ENCODE measurements at regions not wholly inside any gene's neighbourhood (a gene's known extent, or its start where the extent isn't known, plus 50 kb on each side); places are given as distances from the start of the nearest gene placed in this dataset.

- no peak overlapping the region for H3K9ac ChIP-seq (ENCODE audit: low read depth in 1 of 2, low read length in 2 of 2)
- no peaks in the 10 kb centered on the region for H3K27me3 ChIP-seq (ENCODE audit: control insufficient read depth in 4 of 4, insufficient read depth in 4 of 4, low read length in 3 of 4)
- no peaks in the 10 kb centered on the region for H3K9me3 ChIP-seq (ENCODE audit: control insufficient read depth in 4 of 4, low read length in 3 of 4)
- no peak overlapping the region for H3K27ac ChIP-seq (ENCODE audit: low read depth in 1 of 2, low read length in 2 of 2)
- no peaks in the 10 kb centered on the region for H3K36me3 ChIP-seq (ENCODE audit: control insufficient read depth in 4 of 4, insufficient read depth in 3 of 4, low read depth in 1 of 4, low read length in 3 of 4)
- TF ChIP-seq SP1 (IDR thresholded peaks at IDR 0.05) = no peak
- no peak for TF ChIP-seq HNF4G (IDR thresholded peaks at IDR 0.05)
- TF ChIP-seq NR2F2 (IDR thresholded peaks at IDR 0.05) = no peak
- no peak for TF ChIP-seq ZBTB33 (IDR thresholded peaks at IDR 0.05)
- TF ChIP-seq TAF1 (conservative IDR thresholded peaks at IDR 0.05) = no peak
- no peak for TF ChIP-seq YY1 (IDR thresholded peaks at IDR 0.05)
- TF ChIP-seq RAD21 (IDR thresholded peaks at IDR 0.05) = no peak
- TF ChIP-seq REST (IDR thresholded peaks at IDR 0.05) = no peak
- no peak for TF ChIP-seq GABPA (IDR thresholded peaks at IDR 0.05 in 1 of 2, conservative IDR thresholded peaks at IDR 0.05 in 1 of 2)
- TF ChIP-seq HNF4A (conservative IDR thresholded peaks at IDR 0.05) = no peak
- TF ChIP-seq EGR1 (IDR thresholded peaks at IDR 0.05; ENCODE audit: low read depth in 2 of 2) = no peak
- no peak for TF ChIP-seq ATF3 (IDR thresholded peaks at IDR 0.05)
- no peak for TF ChIP-seq MAX (IDR thresholded peaks at IDR 0.05)
- no peaks in the 10 kb centered on the region for H3K4me1 ChIP-seq (ENCODE audit: control insufficient read depth in 4 of 4, insufficient read depth in 4 of 4, low read length in 3 of 4)
- no peak for DNase-seq (ENCODE audit: low spot score)
- 70% methylated on average over 3 of the region's 3 CpGs for WGBS
- no peak overlapping the region for H3K4me3 ChIP-seq (ENCODE audit: low read depth in 1 of 3, low read length in 3 of 3)
Observed at GRCh38 chr5:60223342-60223741, 329.8 kb upstream of the PDE4D start.

- Histone ChIP-seq H3K27me3 (ENCODE audit: control insufficient read depth in 4 of 4, insufficient read depth in 4 of 4, low read length in 3 of 4) (no peaks in the 10 kb centered on the region), H3K36me3 (ENCODE audit: control insufficient read depth in 4 of 4, insufficient read depth in 3 of 4, low read depth in 1 of 4, low read length in 3 of 4) (no peaks in the 10 kb centered on the region), H3K27ac (ENCODE audit: low read depth in 1 of 2, low read length in 2 of 2) (no peak overlapping the region), H3K9ac (ENCODE audit: low read depth in 1 of 2, low read length in 2 of 2) (no peak overlapping the region), H3K9me3 (ENCODE audit: control insufficient read depth in 4 of 4, low read length in 3 of 4) (no peaks in the 10 kb centered on the region), H3K4me3 (ENCODE audit: low read depth in 1 of 3, low read length in 3 of 3) (no peak overlapping the region), H3K4me1 (ENCODE audit: control insufficient read depth in 4 of 4, insufficient read depth in 4 of 4, low read length in 3 of 4) (no peaks in the 10 kb centered on the region)
- WGBS = 81% methylated on average over 1 of the region's 1 CpG
- TF ChIP-seq SP1 (IDR thresholded peaks at IDR 0.05) = no peak
- no peak for TF ChIP-seq HNF4A (conservative IDR thresholded peaks at IDR 0.05)
- TF ChIP-seq ATF3 (IDR thresholded peaks at IDR 0.05) = no peak
- no peak for TF ChIP-seq GABPA (IDR thresholded peaks at IDR 0.05 in 1 of 2, conservative IDR thresholded peaks at IDR 0.05 in 1 of 2)
- no peak for DNase-seq (ENCODE audit: low spot score)
Observed at GRCh38 chr5:60219921-60220320, 326.4 kb upstream of the PDE4D start.

All from liver (tissue), 7 donors.